ENCODE measurements at regions not wholly inside any gene's neighbourhood (a gene's known extent, or its start where the extent isn't known, plus 50 kb on each side); places are given as distances from the start of the nearest gene placed in this dataset.
A peak's percentile ranks its signal among the peaks of the same experiment; 100 is the strongest.

DNA sequence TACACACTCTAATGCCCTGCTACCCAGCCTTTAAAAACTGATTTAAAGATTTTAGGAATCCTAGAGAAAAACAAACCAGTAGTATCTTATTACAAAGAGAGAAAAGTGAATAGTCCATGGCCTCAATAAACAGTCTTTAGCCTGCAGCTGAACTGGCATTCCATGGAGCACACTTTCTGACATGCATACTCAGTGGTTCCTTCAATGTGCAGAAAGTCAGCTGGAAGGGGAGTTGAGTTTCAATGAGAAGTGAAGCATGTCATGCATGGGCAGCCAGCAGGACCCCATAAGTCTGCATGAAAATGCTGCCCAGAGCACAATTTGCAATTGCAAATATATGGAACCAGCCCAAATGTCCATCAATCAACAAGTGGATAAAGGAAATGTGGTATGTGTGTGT lies 273.7 kb downstream of the UQCRFS1 start:
- DNase-seq (ENCODE audit: low spot score) = no peak
- Histone ChIP-seq H3K4me3 (no peak overlapping the region), H3K27ac (no peak overlapping the region)
- TF ChIP-seq, protein P1, sequence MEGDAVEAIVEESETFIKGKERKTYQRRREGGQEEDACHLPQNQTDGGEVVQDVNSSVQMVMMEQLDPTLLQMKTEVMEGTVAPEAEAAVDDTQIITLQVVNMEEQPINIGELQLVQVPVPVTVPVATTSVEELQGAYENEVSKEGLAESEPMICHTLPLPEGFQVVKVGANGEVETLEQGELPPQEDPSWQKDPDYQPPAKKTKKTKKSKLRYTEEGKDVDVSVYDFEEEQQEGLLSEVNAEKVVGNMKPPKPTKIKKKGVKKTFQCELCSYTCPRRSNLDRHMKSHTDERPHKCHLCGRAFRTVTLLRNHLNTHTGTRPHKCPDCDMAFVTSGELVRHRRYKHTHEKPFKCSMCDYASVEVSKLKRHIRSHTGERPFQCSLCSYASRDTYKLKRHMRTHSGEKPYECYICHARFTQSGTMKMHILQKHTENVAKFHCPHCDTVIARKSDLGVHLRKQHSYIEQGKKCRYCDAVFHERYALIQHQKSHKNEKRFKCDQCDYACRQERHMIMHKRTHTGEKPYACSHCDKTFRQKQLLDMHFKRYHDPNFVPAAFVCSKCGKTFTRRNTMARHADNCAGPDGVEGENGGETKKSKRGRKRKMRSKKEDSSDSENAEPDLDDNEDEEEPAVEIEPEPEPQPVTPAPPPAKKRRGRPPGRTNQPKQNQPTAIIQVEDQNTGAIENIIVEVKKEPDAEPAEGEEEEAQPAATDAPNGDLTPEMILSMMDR (IDR thresholded peaks at IDR 0.05) = no peak

DNA sequence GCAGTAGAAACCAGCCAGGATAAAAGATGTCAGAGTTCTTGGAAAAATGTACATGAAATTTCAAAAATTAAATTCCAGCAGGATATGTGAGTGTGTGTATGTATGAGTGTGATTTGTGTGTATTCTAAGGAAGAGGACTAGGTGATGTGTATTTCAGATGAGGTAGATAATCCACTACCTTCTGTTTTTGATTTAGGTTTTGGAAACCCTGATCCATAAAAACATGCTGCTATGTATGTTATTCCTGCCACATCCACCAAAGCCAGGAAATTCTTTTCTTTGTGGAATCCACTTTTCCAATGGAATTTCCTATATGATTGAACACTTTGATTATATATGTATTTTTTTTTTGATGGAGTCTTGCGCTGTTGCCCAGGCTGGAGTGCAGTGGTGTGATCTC lies 276.9 kb downstream of the UQCRFS1 start:
- Histone ChIP-seq H3K27ac (no peak overlapping the region), H3K4me3 (no peak overlapping the region)
- no peak for DNase-seq (ENCODE audit: low spot score)
- TF ChIP-seq, protein P1 (IDR thresholded peaks at IDR 0.05) = no peak

DNA sequence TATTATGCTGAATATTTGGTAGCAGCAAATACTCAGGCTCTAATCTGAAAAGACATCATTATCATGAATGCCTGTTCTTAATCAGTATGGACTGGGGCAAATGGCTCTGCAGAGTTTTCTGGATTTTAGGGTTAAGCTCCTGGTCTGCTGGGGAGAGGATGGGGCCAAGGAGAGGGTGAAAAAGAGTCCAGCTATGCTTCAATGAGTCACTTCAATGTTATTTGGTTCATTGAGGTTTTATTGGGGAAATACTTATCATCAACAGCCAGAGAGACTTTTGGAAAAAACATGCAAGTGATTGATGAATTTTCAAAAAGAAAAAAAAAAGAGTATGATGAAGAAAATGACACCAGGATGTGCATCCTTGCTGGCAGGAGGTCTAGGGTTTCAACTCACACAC lies 278.3 kb downstream of the UQCRFS1 start:
- TF ChIP-seq, protein P1 (IDR thresholded peaks at IDR 0.05) = no peak
- Histone ChIP-seq H3K27ac (no peak overlapping the region), H3K4me3 (no peak overlapping the region)
- no peak for DNase-seq (ENCODE audit: low spot score)

DNA sequence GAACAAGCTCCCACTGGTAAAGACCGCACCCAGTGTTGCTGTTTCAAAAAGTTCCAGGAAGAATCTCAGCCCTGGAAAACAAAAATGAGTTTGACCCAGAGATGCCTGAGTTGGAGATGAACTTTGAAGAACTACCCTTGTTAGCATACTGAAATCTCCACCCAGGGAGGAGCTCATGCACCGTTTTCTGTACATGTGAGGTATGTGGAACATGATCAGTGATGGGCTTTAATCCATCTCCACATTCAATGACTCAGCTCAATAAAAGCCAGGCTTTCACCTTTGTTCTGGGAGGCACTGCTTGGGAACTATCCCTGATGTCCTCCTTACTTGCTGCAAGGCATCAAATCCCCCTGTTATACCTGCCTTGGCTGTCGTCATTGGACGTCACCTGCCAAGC lies 279.9 kb downstream of the UQCRFS1 start:
- Histone ChIP-seq H3K27ac (no peak overlapping the region), H3K4me3 (no peak overlapping the region)
- DNase-seq (ENCODE audit: low spot score) = peak; percentile 16
- TF ChIP-seq, protein P1 (IDR thresholded peaks at IDR 0.05) = no peak

DNA sequence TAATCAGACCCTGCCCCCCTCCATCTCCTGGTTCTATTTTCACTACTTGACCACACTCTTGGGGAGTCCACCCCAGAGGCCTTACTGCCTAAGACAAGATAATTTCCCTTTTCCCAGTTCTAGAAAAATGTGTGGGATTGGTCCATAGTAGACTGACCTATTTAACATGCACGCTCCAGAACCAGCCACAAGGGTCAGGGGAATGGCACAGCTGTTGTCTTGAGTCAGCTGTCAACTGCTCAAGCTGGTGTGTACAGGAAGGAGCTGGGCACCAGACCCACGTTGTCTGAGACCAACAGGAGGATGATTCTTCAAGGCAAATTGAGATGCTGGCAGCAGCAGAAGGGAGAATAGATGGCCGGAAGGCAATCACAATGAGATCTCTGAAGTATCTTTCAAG lies 280.5 kb downstream of the UQCRFS1 start:
- no peak for DNase-seq (ENCODE audit: low spot score)
- TF ChIP-seq, protein P1 (IDR thresholded peaks at IDR 0.05) = no peak
- no peak overlapping the region for H3K4me3 ChIP-seq
- no peak overlapping the region for H3K27ac ChIP-seq

DNA sequence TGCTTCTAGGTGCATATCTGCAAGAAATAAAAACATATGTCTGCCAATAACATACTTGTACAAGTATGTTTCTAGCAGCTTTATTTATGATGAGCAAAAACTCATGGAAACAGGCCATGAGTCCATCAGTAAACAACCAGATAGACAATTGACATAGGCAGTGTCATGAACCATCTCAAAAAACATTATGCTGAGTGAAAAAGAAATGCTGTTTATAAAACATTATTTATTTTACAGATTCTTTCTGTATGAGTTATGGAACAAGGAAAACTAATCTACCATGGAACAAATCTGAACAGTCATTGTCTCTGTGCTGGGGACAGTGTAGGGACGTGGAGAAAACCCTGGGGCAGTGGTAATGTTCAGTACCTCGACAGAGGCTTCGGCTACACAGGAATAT lies 283.9 kb downstream of the UQCRFS1 start:
- H3K27ac ChIP-seq = no peak overlapping the region
- DNase-seq (ENCODE audit: low spot score) = no peak
- no peak overlapping the region for H3K4me3 ChIP-seq
- TF ChIP-seq, protein P1 (IDR thresholded peaks at IDR 0.05) = no peak

DNA sequence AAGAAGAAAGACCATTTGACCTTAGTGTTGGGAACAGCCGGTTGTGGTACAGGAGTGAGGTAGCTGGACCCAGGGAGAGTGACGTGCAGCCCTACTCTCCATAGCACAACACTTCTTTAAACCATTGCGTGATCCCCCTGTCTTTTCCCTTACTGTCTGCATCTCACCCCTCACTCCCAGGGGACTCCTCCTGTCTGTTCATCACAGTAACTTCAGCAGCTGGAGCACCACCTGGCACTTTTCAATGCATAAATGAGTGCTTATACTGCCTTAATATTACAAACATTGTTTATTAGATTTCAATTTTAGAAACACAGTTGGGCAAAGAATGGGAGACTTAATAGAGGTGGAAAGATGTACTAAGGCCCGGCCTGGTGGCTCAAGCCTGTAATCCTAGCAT lies 285.5 kb downstream of the UQCRFS1 start:
- TF ChIP-seq, protein P1 (IDR thresholded peaks at IDR 0.05) = no peak
- DNase-seq (ENCODE audit: low spot score) = no peak
- Histone ChIP-seq H3K4me3 (no peak overlapping the region), H3K27ac (no peak overlapping the region)

Data from coronary artery (tissue), 2 donors.